HG03571 (cell line): ENCODE measurements at regions not wholly inside any gene's neighbourhood (a gene's known extent, or its start where the extent isn't known, plus 50 kb on each side); places are given as distances from the start of the nearest gene placed in this dataset.

Experiments used
- ATAC-seq: cut with Tn5 transposase; IDR thresholded peaks from one replicate; pipeline ENCODE4 v1.9.1; 2021; ENCODE audit not compliant: unreplicated experiment

DNA sequence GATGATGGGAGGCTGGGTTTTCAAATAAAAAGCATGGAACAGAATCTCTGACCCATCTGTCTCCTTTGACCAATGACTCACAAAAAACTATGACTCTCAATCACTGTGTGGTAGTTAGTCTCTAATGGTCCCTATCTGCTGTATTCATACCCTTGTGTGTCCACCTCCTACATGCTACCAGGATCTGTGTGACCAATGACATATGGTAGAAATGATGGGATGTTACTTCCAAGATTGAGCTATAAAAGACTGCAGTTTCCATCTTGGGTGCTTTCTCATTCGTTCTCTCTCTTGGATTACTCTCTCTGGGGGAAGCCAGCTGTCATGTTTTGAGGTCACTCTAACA, 144.7 kb upstream of the BTG1 start:
- no peak for ATAC-seq

DNA sequence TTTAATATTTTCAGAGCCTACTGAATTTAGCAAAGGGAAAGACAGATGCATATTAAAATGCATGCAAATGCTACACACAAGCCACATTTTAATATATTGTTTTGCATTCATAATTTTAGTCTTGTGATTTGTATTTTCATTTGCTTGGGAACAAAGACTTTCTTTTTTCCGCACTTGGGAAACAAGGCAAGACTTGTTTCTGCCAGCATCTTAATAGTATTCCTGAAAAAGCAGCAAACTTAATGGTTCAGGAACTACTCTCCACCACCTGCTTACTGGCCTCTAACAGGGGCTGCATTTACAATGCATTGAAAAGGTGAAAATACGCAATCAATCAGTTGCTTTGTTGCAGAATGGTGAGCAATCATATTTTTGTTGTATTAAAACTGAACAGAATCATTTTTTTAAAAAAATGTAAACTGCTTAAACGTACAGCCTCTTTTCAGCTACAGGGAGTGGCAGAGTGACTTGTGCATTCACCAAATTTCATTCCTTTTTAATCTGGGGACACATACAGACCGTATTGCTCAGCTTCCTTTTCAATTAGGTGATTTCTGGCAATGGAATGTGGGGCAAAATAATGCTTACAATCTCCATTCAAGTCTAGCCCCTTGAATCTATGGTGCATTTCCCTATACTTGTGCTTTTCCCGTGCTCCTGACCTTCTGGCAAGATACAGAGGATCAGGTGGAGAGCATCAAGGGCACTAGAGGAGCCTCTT, 144.1 kb upstream of the BTG1 start:
- ATAC-seq, result no peak

DNA sequence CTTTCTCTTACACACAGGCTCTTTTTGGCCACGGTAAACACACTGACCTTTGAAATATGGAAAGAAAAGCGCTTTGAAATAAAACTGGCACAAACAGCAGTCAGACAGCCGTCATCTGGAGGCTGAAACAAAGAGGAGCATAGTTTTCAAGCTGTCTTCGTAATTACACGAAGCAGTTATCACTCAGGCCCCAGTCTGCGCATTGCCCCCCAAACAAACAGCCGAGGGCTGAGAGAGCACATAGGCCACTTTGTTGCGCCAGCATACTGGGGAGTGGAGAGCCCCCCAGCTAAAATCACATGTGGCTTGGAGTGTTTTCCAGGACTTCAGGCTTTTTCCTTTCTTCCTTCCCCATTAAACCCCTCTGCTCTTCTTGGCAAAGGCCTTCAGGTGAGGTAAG, 142.9 kb upstream of the BTG1 start:
- no peak for ATAC-seq

DNA sequence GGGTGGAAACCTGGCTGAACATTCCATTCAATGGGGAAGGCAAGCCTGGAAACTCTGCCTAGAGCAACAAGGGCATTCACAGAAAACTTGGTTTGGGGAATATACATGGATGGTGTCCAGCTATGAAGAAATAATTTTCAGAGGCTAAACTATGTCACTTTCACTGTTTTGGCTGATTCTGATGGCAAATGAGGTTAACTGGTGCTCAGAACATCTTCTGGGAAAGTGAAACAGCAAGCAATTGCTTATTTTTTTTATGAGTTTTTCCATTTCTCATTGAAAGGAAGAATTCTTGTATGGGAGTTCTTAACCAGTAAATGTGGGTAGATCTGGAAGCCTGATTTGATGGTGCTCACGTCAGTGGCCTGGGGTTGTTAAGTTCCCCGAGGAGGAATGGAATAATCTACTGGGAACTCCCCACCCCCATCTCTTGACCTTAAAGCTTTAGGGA, 132.8 kb upstream of the BTG1 start:
- no peak for ATAC-seq

DNA sequence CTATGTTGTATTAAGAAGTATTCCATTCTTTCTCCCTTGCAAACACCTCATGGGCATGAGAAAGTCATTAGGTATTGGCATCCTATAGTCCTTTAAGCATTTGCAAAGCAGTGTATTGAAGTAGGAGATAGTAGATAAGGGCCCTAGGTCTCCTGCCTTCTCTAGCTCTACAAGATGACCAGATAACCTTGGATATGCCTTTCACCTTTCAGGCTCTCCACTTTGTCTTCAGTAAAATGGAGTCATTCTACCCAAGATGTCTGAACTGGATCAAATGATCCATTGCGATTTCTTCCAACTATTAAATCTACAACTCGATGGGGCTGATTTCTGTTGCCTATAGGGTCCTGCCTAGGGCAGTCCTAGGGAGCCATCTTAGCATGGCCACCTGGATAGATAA, 132.1 kb upstream of the BTG1 start:
- no peak for ATAC-seq

DNA sequence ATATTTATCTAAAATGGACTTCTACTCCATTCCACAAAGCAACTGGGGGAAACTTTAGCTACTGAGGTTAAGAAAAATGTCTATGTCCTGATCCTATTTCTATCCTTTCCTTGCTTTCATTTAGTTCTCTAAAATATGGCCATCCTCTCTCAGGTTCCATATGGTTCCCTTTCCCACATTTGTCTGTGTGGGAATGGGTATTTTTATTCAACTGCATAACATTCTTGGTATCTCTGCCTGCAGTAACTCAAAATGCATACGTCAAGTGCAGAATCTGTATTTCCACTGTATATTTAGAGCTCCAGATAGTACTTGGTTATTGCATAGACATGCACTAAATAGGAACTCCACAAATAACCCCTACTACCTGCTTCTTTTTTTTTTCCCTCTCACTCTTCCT, 130.6 kb upstream of the BTG1 start:
- ATAC-seq, result no peak

DNA sequence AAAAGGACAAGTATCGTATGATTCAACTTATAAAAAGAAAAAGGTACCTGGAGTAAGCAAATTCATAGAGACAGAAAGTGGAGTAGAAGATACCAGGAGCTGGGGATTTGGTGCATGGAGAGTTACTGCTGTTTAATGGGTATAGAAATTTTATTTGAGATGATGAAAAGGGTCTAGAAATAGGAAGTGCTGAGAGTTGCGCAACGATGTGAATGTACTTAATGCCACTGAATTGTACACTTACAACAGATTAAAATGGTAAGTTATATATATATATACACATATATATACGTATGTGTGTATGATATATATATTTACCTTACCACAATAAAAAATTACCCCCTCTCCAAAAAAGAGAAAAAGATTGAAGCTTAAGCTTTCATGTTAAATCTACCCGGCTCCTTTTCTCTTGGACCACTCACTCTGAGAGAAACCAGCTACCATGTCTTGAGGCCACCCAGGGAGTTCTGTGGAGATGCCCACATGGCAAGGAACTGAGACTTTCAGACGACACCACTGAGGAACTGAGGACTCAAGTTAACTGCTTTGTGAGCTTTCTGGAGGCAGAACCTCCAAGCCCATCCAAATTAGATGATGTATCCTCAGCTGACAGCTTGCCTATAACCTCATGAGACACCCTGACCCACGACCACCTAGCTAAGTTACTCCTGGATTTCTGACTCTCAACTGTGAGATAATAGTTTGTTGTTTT, 130.0 kb upstream of the BTG1 start:
- ATAC-seq, result no peak

DNA sequence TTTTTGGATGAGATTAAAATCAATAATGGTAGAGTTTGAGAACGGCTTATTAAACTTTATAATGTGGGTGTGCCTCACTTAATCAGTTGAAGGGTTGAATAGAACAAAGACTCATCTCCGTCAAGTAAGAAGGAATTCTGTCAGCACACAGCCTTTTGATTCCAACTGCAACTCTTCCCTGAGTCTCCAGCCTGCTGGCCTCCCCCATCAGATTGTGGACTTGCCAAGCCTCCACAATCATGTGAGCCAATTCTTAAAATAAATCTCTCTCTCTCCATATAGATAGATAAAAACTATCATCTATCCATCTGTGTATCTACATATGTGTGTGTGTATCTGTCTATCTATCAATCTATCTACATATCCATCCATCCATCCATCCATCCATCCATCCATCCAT, 127.4 kb upstream of the BTG1 start:
- ATAC-seq, result no peak

DNA sequence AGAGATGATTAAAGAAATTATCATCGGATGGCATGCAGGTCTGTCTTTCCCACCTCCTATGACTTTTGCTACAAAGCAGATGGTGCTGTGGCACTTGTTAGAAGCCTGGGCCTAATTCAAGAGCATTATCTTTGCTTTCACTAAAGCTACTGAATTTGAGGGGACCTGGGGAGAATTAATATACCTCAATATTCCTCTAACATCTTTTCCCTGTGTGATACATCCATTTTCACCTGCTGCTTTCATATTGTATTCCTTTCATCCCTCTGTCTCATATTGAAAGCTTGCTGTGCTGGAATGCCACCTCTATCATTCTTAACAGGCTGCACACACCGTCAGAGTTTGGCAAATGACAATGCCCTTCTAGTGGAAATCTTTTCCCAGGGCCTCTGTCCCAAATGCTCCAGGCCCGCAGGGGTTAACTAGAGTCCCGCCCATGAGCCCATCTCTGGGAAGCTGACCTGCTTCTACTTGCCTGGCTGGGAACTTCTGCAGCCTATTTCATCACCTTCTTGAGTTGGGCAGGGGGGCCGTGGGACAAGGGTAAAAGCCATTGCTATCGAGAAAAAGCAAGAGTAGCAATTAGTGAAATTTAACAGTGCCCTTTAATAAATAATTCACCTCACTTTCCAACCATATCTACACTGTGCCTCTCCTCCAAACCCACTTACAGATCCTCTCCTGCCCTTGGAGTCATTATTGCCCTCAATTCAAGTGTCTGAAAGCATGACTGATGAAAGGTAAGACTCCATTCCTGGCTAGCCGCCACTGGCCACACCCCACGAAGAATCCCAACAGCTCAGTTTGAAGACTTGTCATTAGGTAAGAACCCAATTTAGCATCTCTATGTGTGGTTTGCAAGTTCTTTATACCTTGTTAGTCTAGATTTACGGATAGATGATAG, 126.7 kb upstream of the BTG1 start:
- ATAC-seq, result no peak

DNA sequence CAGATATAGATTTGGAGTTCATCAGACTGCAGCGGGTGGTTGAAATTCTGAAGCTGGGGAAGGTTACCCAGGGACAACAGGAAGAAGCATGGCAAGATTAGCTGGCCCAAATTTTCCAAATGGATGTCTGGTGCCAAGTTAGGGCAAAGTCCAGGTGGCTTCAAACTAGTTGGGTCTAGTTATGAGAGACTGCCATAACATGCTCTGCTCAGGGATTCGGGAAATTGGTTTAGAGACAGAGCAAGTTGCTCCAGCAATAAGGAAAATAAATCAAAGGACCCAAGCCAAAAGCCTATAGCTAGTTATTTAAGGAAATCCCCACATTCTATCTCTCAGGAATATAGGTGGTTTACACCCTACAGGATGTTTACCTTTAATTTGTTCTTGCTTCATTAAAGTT, 125.7 kb upstream of the BTG1 start:
- no peak for ATAC-seq

DNA sequence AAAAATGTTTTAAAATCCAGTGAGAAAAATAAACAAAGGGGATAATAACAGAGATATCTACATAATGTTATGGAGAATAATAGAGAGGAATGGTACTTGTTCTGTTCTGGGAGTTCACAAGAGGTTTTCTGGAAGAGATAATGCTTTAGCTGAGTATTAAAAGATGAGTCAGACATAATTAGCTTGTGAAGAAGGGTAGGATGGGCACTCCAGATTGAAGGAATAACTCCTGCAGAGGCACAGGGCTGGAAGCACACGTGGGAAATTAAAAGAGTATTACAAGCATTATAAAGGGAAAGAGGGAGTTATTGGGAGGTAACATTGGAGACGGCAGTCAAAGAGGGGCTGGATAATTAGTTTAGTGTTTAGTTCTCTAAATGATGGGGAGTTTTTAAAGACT, 124.9 kb upstream of the BTG1 start:
- no peak for ATAC-seq

DNA sequence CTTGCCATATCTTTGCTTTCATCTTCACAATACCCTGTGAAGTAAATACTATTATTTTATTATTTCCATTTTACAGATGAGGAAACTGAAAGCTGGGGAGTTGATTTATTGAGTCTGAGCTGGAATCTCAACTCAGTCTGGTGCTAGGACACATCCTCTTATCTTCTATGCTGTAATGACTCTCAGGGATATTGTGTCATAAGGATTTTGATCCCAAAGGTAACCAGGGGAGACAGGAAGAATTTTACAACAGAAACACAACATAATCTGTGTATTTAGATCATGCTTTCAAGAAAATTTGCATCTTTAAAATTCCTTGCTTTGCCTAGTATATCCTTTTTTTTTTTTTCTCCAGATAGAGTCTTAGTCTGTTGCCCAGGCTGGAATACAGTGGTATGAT, 123.3 kb upstream of the BTG1 start:
- ATAC-seq, result no peak

DNA sequence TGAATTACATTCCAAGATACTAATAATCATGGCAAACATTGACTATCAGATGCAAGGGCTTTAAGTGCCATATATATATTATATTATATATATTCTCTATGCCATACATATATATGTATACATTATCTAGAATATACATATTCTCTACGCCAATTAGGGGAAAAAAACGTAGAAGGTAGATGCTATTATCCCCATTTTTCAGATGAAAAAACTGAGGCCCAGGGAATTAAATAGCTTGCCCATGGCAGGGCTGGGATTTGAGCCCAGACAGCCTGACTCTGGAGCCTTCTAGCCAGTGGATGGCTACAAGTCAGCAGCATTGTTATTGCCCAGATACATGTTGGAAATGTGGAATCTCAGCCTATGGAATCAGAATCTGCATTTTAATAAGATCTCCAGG, 116.0 kb upstream of the BTG1 start:
- no peak for ATAC-seq

DNA sequence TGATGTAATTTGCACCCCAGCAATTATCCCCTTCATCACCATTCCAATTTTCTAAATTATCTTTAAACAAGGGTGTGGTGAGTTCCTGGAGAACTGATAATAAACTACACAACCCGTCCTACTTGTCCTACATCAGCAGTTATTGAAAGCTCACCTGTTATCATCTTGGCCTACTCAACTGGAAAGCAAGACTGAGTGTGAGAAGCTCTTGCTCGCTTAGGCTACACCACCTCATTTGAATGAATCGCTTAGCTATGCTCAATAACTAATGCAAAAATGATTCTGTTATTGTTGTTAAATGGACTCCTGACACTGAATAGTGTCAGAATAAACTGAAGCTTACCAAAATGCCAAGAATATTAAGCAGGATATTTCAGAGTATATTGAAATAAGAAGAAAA, 115.4 kb upstream of the BTG1 start:
- ATAC-seq, result no peak

DNA sequence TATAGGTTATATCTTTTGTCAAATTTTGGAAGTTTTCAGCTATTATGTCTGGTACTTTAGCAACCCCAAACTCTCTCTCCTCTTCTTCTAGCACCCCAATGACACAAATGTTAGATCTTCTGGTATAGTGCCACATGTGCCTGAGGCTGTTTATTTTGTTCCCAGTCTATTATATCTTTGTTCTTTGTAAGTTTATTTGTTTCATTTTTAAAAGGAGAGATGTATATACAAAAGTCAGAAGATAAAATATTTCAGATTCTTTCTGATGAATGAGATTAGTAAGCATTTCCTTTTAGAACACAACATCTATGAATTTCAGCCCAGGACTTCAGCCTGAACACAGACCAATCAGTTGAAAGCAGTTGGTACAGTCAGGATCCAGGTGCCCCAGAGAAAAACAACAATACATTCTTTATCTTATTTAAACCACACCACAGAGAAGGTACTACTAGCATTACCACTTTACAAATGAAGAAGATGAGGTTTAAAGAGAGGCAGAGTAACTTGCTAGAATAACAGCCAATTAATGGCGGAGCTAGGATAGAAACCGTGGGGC, 114.1 kb upstream of the BTG1 start:
- ATAC-seq, result no peak

DNA sequence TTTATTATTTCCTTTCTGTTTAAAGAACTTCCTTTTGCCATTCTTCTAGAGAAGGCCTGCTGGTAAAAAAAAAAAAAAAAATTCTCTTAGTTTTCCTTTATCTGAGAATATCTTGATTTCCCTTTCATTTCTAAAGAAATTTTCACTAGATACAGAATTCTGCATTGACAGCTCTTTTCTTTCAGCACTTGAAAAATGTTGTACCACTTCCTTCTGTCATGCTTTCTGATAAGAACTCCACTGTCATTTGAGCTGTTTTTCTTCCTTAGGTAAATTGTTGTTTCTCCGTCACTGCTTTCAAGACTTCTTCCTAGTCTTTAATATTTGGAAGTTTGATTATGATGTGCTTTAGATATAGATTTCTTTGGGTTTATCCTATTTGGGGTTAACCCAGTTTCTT, 113.6 kb upstream of the BTG1 start:
- ATAC-seq, result no peak

DNA sequence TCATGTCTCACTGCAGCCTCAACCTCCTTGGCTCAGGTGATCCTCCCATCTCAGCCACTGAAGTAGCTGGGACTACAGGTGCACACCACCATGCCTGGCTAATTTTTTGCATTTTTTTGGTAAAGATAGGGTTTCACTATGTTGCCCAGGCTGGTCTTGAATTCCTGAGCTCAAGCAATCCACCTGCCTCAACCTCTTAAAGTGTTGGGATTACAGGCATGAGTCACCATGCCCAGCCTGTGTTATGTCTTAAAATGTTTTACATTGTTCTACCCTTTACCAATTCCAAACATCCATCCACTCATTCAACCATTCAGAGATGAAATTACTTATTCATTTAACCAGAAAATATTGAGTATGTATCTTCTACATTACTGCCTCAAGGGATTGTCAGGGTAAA, 111.6 kb upstream of the BTG1 start:
- no peak for ATAC-seq

DNA sequence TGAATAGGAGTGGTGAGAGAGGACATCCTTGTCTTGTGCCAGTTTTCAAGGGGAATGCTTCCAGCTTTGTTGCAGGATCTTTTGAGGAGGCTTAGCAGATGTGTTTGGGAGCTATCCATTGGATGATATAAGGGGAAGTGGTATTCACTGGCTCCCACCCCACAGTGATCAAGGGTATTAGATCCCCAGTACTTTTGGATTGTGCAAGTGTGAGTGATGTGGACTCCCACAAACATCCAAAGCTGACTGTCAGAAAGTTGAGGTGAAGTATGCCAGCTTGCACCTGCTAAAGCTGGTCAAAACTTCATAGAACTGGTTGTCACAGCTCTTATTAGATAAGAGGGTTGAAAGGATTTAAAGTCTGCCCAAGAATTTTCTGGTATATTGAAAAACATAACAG, 110.1 kb upstream of the BTG1 start:
- no peak for ATAC-seq

DNA sequence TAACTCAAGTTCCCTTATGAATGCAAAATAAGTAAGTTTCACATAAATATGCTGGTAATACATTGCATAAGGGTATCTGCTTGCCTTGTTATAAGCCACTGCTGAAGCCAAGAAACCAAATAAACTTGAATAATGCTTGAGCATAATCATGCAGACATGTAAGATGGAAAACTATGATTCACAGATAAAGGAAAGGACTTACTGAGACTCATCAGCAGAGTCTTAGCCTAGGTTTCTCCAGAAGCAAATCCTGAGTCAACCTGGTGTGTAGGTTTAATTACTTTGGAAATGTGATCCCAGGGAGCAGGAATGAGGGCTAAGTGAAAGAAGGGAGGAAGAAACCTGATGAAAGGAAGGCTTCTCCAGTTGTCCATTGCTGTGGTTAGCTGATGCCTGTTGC, 107.7 kb upstream of the BTG1 start:
- ATAC-seq, result no peak

DNA sequence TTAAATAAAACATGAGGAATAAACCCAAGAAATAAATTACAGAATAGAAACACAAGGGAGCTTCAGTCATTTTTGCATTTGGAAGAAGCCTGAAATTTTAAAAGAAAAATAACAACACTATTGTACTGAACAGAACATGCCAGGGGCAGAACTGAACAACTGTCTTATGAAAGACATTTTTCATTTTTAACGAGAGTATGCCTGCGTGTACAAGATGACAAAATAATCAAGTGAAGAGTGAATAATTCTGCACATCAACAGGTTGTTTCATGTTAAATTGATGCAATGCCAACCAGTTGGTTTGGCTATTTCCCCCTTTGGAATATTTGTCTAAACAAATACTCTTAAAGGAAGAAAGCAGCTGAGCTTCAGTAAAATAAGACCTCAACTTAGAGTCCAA, 103.3 kb upstream of the BTG1 start:
- no peak for ATAC-seq

DNA sequence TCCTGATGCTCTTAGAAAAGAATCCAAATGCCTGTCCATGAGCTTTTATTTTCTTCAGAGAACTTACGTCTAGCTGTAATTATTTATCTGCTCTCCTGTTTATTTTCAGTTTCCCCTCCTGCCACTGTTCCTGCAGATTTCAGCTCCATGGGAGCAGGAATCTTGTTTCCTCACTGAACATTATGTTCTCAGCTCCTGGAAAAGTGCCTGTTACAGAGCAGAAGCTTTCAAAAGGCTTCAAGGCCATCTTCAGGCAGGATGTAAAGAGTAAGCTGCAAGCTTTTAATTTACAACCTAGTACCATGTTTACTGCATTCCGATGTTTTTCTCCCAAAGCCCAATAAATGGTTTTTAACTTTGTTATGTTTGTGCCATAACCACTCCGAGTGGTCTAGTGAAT, 98.4 kb upstream of the BTG1 start:
- ATAC-seq, result no peak

DNA sequence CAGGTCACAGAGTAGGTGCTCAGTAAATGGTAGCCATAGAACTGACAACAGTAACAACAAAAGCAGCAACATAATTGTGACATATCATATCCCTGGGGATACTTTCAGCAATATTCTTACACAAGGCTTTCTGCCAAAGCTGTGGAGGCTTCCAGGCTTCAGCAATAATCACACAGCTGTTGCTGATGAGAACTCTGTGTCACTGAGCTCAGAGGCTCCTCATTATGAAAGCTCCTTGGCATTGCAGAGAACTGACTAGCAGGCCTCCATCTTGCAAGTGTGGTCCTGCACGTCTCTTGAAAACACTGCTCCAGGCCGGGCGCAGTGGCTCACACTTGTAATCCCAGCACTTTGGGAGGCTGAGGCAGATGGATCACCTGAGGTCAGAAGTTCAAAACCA, 97.3 kb upstream of the BTG1 start:
- ATAC-seq, result no peak
